ENCODE measurements at regions not wholly inside any gene's neighbourhood (a gene's known extent, or its start where the extent isn't known, plus 50 kb on each side); places are given as distances from the start of the nearest gene placed in this dataset.

DNA sequence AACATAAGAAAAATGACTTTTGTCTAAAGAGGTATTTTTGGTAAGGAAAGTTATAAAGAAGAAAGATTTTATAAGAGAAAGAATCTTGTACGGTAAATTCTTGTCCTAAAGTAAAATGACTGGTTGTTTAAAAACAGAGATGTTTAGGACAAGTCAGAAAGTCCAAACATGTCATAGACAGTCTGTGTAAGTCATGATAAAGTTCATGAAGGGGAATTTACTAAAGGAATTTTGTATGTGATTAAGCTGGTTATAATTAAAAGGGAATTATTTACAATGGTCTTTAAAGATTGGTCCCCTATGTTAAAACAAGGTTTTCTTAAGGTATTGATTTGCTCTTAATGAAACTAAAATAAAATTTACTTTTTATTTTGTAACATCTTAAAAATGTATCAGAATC lies 269.4 kb upstream of the CCDC196 start:
- TF ChIP-seq, protein P1, sequence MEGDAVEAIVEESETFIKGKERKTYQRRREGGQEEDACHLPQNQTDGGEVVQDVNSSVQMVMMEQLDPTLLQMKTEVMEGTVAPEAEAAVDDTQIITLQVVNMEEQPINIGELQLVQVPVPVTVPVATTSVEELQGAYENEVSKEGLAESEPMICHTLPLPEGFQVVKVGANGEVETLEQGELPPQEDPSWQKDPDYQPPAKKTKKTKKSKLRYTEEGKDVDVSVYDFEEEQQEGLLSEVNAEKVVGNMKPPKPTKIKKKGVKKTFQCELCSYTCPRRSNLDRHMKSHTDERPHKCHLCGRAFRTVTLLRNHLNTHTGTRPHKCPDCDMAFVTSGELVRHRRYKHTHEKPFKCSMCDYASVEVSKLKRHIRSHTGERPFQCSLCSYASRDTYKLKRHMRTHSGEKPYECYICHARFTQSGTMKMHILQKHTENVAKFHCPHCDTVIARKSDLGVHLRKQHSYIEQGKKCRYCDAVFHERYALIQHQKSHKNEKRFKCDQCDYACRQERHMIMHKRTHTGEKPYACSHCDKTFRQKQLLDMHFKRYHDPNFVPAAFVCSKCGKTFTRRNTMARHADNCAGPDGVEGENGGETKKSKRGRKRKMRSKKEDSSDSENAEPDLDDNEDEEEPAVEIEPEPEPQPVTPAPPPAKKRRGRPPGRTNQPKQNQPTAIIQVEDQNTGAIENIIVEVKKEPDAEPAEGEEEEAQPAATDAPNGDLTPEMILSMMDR (conservative IDR thresholded peaks at IDR 0.05): no peak
- TF ChIP-seq ZFX (IDR thresholded peaks at IDR 0.05): no peak
